ENCODE measurements at regions not wholly inside any gene's neighbourhood (a gene's known extent, or its start where the extent isn't known, plus 50 kb on each side); places are given as distances from the start of the nearest gene placed in this dataset.

GRCh38 chr2:150417278-150417677 is 70.2 kb downstream of the RND3 start:
- Histone ChIP-seq H3K4me1 (ENCODE audit: insufficient read depth, low read length) (no peaks in the 10 kb centered on the region), H3K4me3 (ENCODE audit: low read depth in 1 of 2, low read length in 2 of 2) (no peak overlapping the region), H3K36me3 (ENCODE audit: insufficient read depth, low read length) (no peaks in the 10 kb centered on the region), H3K27me3 (ENCODE audit: control insufficient read depth in 1 of 2, insufficient read depth in 2 of 2, low read length in 2 of 2) (no peaks in the 10 kb centered on the region), H3K9ac (ENCODE audit: low read length) (no peak overlapping the region), H3K9me3 (ENCODE audit: low read length) (no peaks in the 10 kb centered on the region), H3K27ac (ENCODE audit: low read depth, low read length) (no peak overlapping the region)

- Histone ChIP-seq H3K4me1 (ENCODE audit: insufficient read depth, low read length) (no peaks in the 10 kb centered on the region), H3K9ac (ENCODE audit: low read length) (no peak overlapping the region), H3K36me3 (ENCODE audit: insufficient read depth, low read length) (no peaks in the 10 kb centered on the region), H3K27me3 (ENCODE audit: control insufficient read depth in 1 of 2, insufficient read depth in 2 of 2, low read length in 2 of 2) (no peaks in the 10 kb centered on the region), H3K4me3 (ENCODE audit: low read depth in 1 of 2, low read length in 2 of 2) (no peak overlapping the region), H3K27ac (ENCODE audit: low read depth, low read length) (no peak overlapping the region), H3K9me3 (ENCODE audit: low read length) (no peaks in the 10 kb centered on the region)
Measured at GRCh38 chr2:150415022-150415421, 72.4 kb downstream of the RND3 start.

- H3K9ac ChIP-seq (ENCODE audit: low read length), result no peak overlapping the region
- H3K9me3 ChIP-seq (ENCODE audit: low read length), result no peaks in the 10 kb centered on the region
- H3K36me3 ChIP-seq (ENCODE audit: insufficient read depth, low read length), result no peaks in the 10 kb centered on the region
- no peak overlapping the region for H3K4me3 ChIP-seq (ENCODE audit: low read depth in 1 of 2, low read length in 2 of 2)
- no peak overlapping the region for H3K27ac ChIP-seq (ENCODE audit: low read depth, low read length)
- no peaks in the 10 kb centered on the region for H3K4me1 ChIP-seq (ENCODE audit: insufficient read depth, low read length)
- no peaks in the 10 kb centered on the region for H3K27me3 ChIP-seq (ENCODE audit: control insufficient read depth in 1 of 2, insufficient read depth in 2 of 2, low read length in 2 of 2)
Measured at GRCh38 chr2:150413910-150414309, 73.6 kb downstream of the RND3 start.

- Histone ChIP-seq H3K9me3 (ENCODE audit: low read length) (no peaks in the 10 kb centered on the region), H3K4me1 (ENCODE audit: insufficient read depth, low read length) (no peaks in the 10 kb centered on the region), H3K4me3 (ENCODE audit: low read depth in 1 of 2, low read length in 2 of 2) (no peak overlapping the region), H3K9ac (ENCODE audit: low read length) (no peak overlapping the region), H3K27me3 (ENCODE audit: control insufficient read depth in 1 of 2, insufficient read depth in 2 of 2, low read length in 2 of 2) (no peaks in the 10 kb centered on the region), H3K36me3 (ENCODE audit: insufficient read depth, low read length) (no peaks in the 10 kb centered on the region), H3K27ac (ENCODE audit: low read depth, low read length) (no peak overlapping the region)
Measured at GRCh38 chr2:150413366-150413765, 74.1 kb downstream of the RND3 start.

- no peaks in the 10 kb centered on the region for H3K4me1 ChIP-seq (ENCODE audit: insufficient read depth, low read length)
- no peak overlapping the region for H3K4me3 ChIP-seq (ENCODE audit: low read depth in 1 of 2, low read length in 2 of 2)
- no peaks in the 10 kb centered on the region for H3K9me3 ChIP-seq (ENCODE audit: low read length)
- no peak overlapping the region for H3K9ac ChIP-seq (ENCODE audit: low read length)
- H3K27ac ChIP-seq (ENCODE audit: low read depth, low read length), result no peak overlapping the region
- H3K27me3 ChIP-seq (ENCODE audit: control insufficient read depth in 1 of 2, insufficient read depth in 2 of 2, low read length in 2 of 2), result no peaks in the 10 kb centered on the region
- no peaks in the 10 kb centered on the region for H3K36me3 ChIP-seq (ENCODE audit: insufficient read depth, low read length)
Measured at GRCh38 chr2:150410809-150411208, 76.7 kb downstream of the RND3 start.

GRCh38 chr2:150409196-150409595 is 78.3 kb downstream of the RND3 start:
- H3K27ac ChIP-seq (ENCODE audit: low read depth, low read length), result no peak overlapping the region
- H3K27me3 ChIP-seq (ENCODE audit: control insufficient read depth in 1 of 2, insufficient read depth in 2 of 2, low read length in 2 of 2), result no peaks in the 10 kb centered on the region
- H3K36me3 ChIP-seq (ENCODE audit: insufficient read depth, low read length), result no peaks in the 10 kb centered on the region
- no peak overlapping the region for H3K9ac ChIP-seq (ENCODE audit: low read length)
- no peak overlapping the region for H3K4me3 ChIP-seq (ENCODE audit: low read depth in 1 of 2, low read length in 2 of 2)
- no peaks in the 10 kb centered on the region for H3K4me1 ChIP-seq (ENCODE audit: insufficient read depth, low read length)
- H3K9me3 ChIP-seq (ENCODE audit: low read length), result no peaks in the 10 kb centered on the region

- H3K4me3 ChIP-seq (ENCODE audit: low read depth in 1 of 2, low read length in 2 of 2), result no peak overlapping the region
- H3K9me3 ChIP-seq (ENCODE audit: low read length), result no peaks in the 10 kb centered on the region
- no peak overlapping the region for H3K27ac ChIP-seq (ENCODE audit: low read depth, low read length)
- no peaks in the 10 kb centered on the region for H3K27me3 ChIP-seq (ENCODE audit: control insufficient read depth in 1 of 2, insufficient read depth in 2 of 2, low read length in 2 of 2)
- H3K36me3 ChIP-seq (ENCODE audit: insufficient read depth, low read length), result no peaks in the 10 kb centered on the region
- H3K4me1 ChIP-seq (ENCODE audit: insufficient read depth, low read length), result no peaks in the 10 kb centered on the region
- H3K9ac ChIP-seq (ENCODE audit: low read length), result no peak overlapping the region
Measured at GRCh38 chr2:150404147-150404546, 83.3 kb downstream of the RND3 start.

GRCh38 chr2:150403457-150403856 is 84.0 kb downstream of the RND3 start:
- Histone ChIP-seq H3K36me3 (ENCODE audit: insufficient read depth, low read length) (no peaks in the 10 kb centered on the region), H3K4me3 (ENCODE audit: low read depth in 1 of 2, low read length in 2 of 2) (peak overlapping the region in 1 of 2 donors; percentile 5)

GRCh38 chr2:150402953-150403352 is 84.5 kb downstream of the RND3 start:
- Histone ChIP-seq H3K27ac (ENCODE audit: low read depth, low read length) (no peak overlapping the region), H3K4me3 (ENCODE audit: low read depth in 1 of 2, low read length in 2 of 2) (no peak overlapping the region), H3K9me3 (ENCODE audit: low read length) (no peaks in the 10 kb centered on the region)

More at GRCh38 chr2:150403457-150403856, 84.0 kb downstream of the RND3 start:
- Histone ChIP-seq H3K9me3 (ENCODE audit: low read length) (no peaks in the 10 kb centered on the region), H3K27ac (ENCODE audit: low read depth, low read length) (no peak overlapping the region), H3K9ac (ENCODE audit: low read length) (no peak overlapping the region), H3K27me3 (ENCODE audit: control insufficient read depth in 1 of 2, insufficient read depth in 2 of 2, low read length in 2 of 2) (no peaks in the 10 kb centered on the region), H3K4me1 (ENCODE audit: insufficient read depth, low read length) (no peaks in the 10 kb centered on the region)

GRCh38 chr2:150400849-150401248 is 86.6 kb downstream of the RND3 start:
- no peaks in the 10 kb centered on the region for H3K36me3 ChIP-seq (ENCODE audit: insufficient read depth, low read length)

More at GRCh38 chr2:150402953-150403352, 84.5 kb downstream of the RND3 start:
- Histone ChIP-seq H3K9ac (ENCODE audit: low read length) (no peak overlapping the region), H3K27me3 (ENCODE audit: control insufficient read depth in 1 of 2, insufficient read depth in 2 of 2, low read length in 2 of 2) (no peaks in the 10 kb centered on the region), H3K4me1 (ENCODE audit: insufficient read depth, low read length) (no peaks in the 10 kb centered on the region), H3K36me3 (ENCODE audit: insufficient read depth, low read length) (no peaks in the 10 kb centered on the region)

GRCh38 chr2:150392614-150393013 is 94.9 kb downstream of the RND3 start:
- H3K27ac ChIP-seq (ENCODE audit: low read depth, low read length), result no peak overlapping the region
- no peak overlapping the region for H3K4me3 ChIP-seq (ENCODE audit: low read depth in 1 of 2, low read length in 2 of 2)
- H3K9me3 ChIP-seq (ENCODE audit: low read length), result no peaks in the 10 kb centered on the region
- no peaks in the 10 kb centered on the region for H3K4me1 ChIP-seq (ENCODE audit: insufficient read depth, low read length)
- no peak overlapping the region for H3K9ac ChIP-seq (ENCODE audit: low read length)
- H3K36me3 ChIP-seq (ENCODE audit: insufficient read depth, low read length), result no peaks in the 10 kb centered on the region
- no peaks in the 10 kb centered on the region for H3K27me3 ChIP-seq (ENCODE audit: control insufficient read depth in 1 of 2, insufficient read depth in 2 of 2, low read length in 2 of 2)

More at GRCh38 chr2:150400849-150401248, 86.6 kb downstream of the RND3 start:
- H3K9ac ChIP-seq (ENCODE audit: low read length), result no peak overlapping the region
- H3K4me1 ChIP-seq (ENCODE audit: insufficient read depth, low read length), result no peaks in the 10 kb centered on the region
- H3K4me3 ChIP-seq (ENCODE audit: low read depth in 1 of 2, low read length in 2 of 2), result no peak overlapping the region
- H3K27ac ChIP-seq (ENCODE audit: low read depth, low read length), result no peak overlapping the region
- no peaks in the 10 kb centered on the region for H3K9me3 ChIP-seq (ENCODE audit: low read length)
- no peaks in the 10 kb centered on the region for H3K27me3 ChIP-seq (ENCODE audit: control insufficient read depth in 1 of 2, insufficient read depth in 2 of 2, low read length in 2 of 2)

- Histone ChIP-seq H3K27me3 (ENCODE audit: control insufficient read depth in 1 of 2, insufficient read depth in 2 of 2, low read length in 2 of 2) (no peaks in the 10 kb centered on the region), H3K36me3 (ENCODE audit: insufficient read depth, low read length) (no peaks in the 10 kb centered on the region), H3K4me1 (ENCODE audit: insufficient read depth, low read length) (no peaks in the 10 kb centered on the region), H3K9me3 (ENCODE audit: low read length) (no peaks in the 10 kb centered on the region), H3K9ac (ENCODE audit: low read length) (no peak overlapping the region), H3K27ac (ENCODE audit: low read depth, low read length) (no peak overlapping the region), H3K4me3 (ENCODE audit: low read depth in 1 of 2, low read length in 2 of 2) (no peak overlapping the region)
Measured at GRCh38 chr2:150391779-150392178, 95.7 kb downstream of the RND3 start.
